ENCODE measurements at regions not wholly inside any gene's neighbourhood (a gene's known extent, or its start where the extent isn't known, plus 50 kb on each side); places are given as distances from the start of the nearest gene placed in this dataset.
"Not testable (repeated sequence)": the region's sequence is repeated elsewhere in the genome, so short reads cannot be mapped to it uniquely, and the experiment has no call there.

DNA sequence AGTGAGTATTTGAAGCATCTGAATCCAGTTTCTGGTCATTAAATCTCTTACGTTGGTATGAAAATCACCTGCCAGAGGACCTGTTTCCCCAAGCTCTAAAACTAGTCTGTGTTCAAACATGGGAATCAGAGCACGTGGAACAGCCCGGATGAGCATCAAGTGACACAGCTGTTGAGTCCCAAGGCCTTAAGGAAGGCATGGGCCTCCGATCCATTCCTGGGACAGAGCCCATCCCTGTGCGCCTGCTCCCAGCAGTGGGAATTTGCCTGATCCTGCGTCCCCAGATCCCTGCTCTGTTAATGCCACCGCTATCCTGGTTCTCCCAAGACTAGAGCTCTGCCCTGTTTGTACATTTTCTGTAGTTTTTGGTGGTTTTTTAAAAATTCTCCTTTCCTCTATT, 68.4 kb upstream of the FBXO28 start:
- CTCF ChIA-PET: interaction anchor here (0.6 kb wide), 1 partner anchor 135 kb away, joined by 3 read pairs; no protein-coding TSS in a partner anchor
- POLR2A ChIA-PET: no interaction called here
- DNase-seq (ENCODE audit: low read depth, low spot score): no peak

DNA sequence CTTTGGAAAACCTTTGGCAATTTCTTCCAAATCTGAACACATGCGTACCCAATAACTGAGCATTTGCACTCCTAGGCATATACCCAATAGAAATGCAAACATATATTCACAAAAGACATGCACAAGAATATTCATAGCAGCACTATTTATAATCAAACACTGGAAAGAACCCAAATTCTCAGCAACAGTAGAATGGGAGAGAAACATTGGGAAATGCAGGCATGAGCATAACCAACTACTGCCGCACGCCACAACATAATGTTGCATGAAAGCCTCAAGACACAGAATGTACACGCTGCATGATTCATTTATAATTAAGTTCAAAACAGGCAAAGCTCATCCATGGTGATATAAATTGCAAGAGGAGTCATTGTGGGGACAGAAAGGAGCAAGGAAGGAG, 69.5 kb upstream of the FBXO28 start:
- ChIA-PET CTCF (interaction anchor here (0.6 kb wide), 1 partner anchor 70 kb away, joined by 4 read pairs; the partner anchor contains the start of gene FBXO28), POLR2A (no interaction called here)
- TF ChIP-seq, protein P1, sequence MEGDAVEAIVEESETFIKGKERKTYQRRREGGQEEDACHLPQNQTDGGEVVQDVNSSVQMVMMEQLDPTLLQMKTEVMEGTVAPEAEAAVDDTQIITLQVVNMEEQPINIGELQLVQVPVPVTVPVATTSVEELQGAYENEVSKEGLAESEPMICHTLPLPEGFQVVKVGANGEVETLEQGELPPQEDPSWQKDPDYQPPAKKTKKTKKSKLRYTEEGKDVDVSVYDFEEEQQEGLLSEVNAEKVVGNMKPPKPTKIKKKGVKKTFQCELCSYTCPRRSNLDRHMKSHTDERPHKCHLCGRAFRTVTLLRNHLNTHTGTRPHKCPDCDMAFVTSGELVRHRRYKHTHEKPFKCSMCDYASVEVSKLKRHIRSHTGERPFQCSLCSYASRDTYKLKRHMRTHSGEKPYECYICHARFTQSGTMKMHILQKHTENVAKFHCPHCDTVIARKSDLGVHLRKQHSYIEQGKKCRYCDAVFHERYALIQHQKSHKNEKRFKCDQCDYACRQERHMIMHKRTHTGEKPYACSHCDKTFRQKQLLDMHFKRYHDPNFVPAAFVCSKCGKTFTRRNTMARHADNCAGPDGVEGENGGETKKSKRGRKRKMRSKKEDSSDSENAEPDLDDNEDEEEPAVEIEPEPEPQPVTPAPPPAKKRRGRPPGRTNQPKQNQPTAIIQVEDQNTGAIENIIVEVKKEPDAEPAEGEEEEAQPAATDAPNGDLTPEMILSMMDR (IDR thresholded peaks at IDR 0.05; ENCODE audit: low read depth, low read length): no peak
- no peaks in the 10 kb centered on the region for H3K27me3 ChIP-seq (ENCODE audit: control insufficient read depth, insufficient read depth, low read length)
- H3K27ac ChIP-seq (ENCODE audit: low read depth, low read length): no peak overlapping the region
- no peak overlapping the region for H3K4me3 ChIP-seq (ENCODE audit: low read depth, low read length)
- no peaks in the 10 kb centered on the region; the same call in 1 of the 2 replicates for H3K9me3 ChIP-seq (ENCODE audit: control insufficient read depth, insufficient read depth, low read length)
- no peak for DNase-seq (ENCODE audit: low read depth, low spot score)

More for the DNA sequence above, 68.4 kb upstream of the FBXO28 start:
- Histone ChIP-seq H3K4me3 (ENCODE audit: low read depth, low read length) (no peak overlapping the region), H3K9me3 (ENCODE audit: control insufficient read depth, insufficient read depth, low read length) (no peaks in the 10 kb centered on the region; the same call in 1 of the 2 replicates), H3K27me3 (ENCODE audit: control insufficient read depth, insufficient read depth, low read length) (no peaks in the 10 kb centered on the region), H3K27ac (ENCODE audit: low read depth, low read length) (no peak overlapping the region)
- TF ChIP-seq, protein P1 (IDR thresholded peaks at IDR 0.05; ENCODE audit: low read depth, low read length): no peak

DNA sequence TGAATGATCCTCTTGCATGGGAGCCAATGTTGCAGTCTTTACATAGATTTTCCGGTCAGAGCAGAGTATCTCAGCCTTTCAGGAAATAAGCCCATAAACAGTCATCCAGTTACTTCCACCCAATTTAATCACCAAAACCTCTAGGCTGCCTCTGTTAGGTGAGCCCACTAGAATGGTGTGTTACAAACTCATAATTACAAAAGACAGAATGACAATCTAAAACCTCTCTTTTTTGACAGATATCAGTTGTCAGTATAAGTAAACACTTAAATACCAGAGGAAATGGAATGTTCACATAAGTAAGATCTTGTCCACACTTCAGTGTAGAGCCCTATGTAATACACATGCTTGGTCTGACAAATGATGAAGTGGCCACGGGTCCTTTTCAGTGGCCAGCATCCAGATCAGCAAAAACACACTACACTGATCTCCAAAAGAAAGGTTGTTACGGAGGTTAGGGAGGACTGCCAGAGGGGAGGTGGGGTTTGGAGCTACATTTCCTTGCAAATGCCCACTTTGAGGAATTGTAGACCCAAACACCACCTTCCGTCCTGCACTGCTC, 71.3 kb upstream of the FBXO28 start:
- TF ChIP-seq, protein P1 (IDR thresholded peaks at IDR 0.05; ENCODE audit: low read depth, low read length): no peak
- Histone ChIP-seq H3K4me3 (ENCODE audit: low read depth, low read length) (no peak overlapping the region), H3K27me3 (ENCODE audit: control insufficient read depth, insufficient read depth, low read length) (no peaks in the 10 kb centered on the region), H3K9me3 (ENCODE audit: control insufficient read depth, insufficient read depth, low read length) (no peaks in the 10 kb centered on the region; the same call in 1 of the 2 replicates), H3K27ac (ENCODE audit: low read depth, low read length) (no peak overlapping the region)
- ChIA-PET CTCF (interaction anchor here (1.8 kb wide), 1 partner anchor 8 kb away, joined by 12 read pairs; no protein-coding TSS in a partner anchor), POLR2A (no interaction called here)
- no peak for DNase-seq (ENCODE audit: low read depth, low spot score)

DNA sequence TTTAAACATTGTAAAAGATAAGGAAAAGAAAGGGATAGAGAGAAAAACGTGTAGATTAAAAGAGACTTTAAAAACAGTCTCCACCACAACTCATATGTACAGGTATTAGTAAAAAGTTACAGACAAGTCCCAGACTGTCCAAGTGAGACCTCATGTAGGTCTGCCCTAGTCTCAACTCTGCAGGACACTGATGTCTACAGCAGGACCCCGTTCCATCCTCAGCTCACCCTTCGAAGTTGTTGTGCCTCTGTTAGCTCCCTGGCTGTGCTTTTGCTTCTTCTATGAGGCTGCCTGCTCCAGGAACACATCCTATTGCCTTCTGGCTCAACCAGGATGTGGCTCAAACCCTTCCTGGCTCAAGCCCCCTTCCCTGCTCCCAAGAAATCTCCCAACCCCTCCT, 72.9 kb upstream of the FBXO28 start:
- TF ChIP-seq, protein P1 (IDR thresholded peaks at IDR 0.05; ENCODE audit: low read depth, low read length): no peak
- DNase-seq (ENCODE audit: low read depth, low spot score): no peak
- CTCF ChIA-PET: interaction anchor here (1.8 kb wide), 1 partner anchor 10 kb away, joined by 12 read pairs; no protein-coding TSS in a partner anchor
- no peaks in the 10 kb centered on the region; the same call in 1 of the 2 replicates for H3K9me3 ChIP-seq (ENCODE audit: control insufficient read depth, insufficient read depth, low read length)
- H3K4me3 ChIP-seq (ENCODE audit: low read depth, low read length): no peak overlapping the region
- no peaks in the 10 kb centered on the region for H3K27me3 ChIP-seq (ENCODE audit: control insufficient read depth, insufficient read depth, low read length)
- H3K27ac ChIP-seq (ENCODE audit: low read depth, low read length): no peak overlapping the region
- POLR2A ChIA-PET: no interaction called here

DNA sequence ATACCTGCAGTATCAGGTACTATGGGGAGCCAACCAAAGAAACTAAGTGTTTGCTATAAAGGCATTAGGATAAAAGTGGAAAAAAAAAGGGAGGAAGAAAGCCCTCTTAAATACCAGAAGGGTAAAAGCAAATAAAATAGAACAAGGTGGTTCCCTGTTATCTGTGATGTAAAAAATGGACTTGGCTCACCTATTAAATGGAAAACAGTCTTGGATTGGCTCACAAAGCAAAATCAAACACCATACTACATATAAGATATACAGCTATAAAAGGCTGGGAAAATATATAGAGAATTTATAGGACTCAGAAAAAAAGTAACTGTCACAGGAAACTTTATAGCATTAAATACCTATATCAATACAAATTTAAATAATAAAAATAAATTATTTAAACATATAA, 73.5 kb upstream of the FBXO28 start:
- POLR2A ChIA-PET; H3K4me3 ChIP-seq (ENCODE audit: low read depth, low read length); H3K9me3 ChIP-seq (ENCODE audit: control insufficient read depth, insufficient read depth, low read length); CTCF ChIA-PET; H3K27ac ChIP-seq (ENCODE audit: low read depth, low read length); H3K27me3 ChIP-seq (ENCODE audit: control insufficient read depth, insufficient read depth, low read length); DNase-seq (ENCODE audit: low read depth, low spot score): not testable (repeated sequence)

DNA sequence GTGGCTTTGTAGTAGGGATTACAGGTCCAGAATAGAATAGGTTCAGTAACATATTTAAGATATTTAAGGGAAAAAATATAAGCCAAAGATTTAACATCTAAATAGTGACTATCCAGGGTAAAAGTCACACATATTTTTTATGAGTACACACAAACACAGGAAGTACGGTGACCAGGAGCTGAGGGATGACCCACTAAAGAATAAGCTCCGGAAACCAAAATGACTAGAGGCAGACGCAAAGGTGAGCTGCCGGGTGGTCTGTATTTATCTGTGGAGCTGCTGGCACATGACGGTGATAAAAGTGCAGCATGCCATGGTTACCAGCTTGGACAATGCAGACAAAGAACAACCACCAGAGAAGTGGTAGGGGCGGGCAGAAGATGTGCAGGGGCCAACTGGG, 73.9 kb upstream of the FBXO28 start:
- H3K27me3 ChIP-seq (ENCODE audit: control insufficient read depth, insufficient read depth, low read length); H3K9me3 ChIP-seq (ENCODE audit: control insufficient read depth, insufficient read depth, low read length); CTCF ChIA-PET; POLR2A ChIA-PET; H3K27ac ChIP-seq (ENCODE audit: low read depth, low read length); H3K4me3 ChIP-seq (ENCODE audit: low read depth, low read length); DNase-seq (ENCODE audit: low read depth, low spot score): not testable (repeated sequence)

DNA sequence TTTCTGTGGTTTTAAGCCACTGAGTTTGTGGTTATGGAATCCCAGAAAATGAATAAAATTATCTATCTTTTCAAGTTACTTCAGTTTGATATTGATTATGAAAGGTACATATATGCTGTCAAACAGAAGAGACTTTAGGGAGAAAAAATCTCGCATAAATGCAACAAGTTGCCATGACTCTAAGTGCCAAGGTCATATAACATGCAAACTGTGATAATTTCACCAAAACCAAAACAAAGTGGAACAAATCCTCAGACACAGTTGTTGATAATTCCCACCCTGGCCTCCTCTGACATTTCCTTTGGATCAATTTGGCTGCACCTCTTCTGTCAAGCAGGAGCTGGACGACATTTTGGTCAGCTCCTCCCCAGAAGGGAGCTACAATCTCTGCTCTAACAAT, 75.1 kb upstream of the FBXO28 start:
- DNase-seq (ENCODE audit: low read depth, low spot score); H3K27ac ChIP-seq (ENCODE audit: low read depth, low read length); CTCF ChIA-PET; H3K27me3 ChIP-seq (ENCODE audit: control insufficient read depth, insufficient read depth, low read length); H3K4me3 ChIP-seq (ENCODE audit: low read depth, low read length); H3K9me3 ChIP-seq (ENCODE audit: control insufficient read depth, insufficient read depth, low read length); POLR2A ChIA-PET: not testable (repeated sequence)

DNA sequence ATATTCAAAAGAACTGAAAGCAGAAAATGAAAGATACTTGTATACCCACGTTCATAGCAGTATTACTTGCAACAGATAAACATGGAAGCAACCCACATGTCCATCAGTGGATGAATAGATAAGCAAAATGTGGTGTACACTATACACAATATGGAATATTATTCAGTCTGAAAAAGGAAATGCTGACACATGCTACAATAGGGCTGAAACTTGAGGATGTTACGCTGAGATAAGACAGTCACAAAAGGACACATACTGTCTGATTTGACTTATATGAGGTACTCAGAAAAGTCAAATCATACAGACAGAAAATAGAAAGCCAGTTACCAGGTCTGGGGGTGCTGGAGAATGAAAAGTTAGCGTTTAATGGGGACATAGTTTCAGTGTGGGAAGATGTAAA, 76.5 kb upstream of the FBXO28 start:
- H3K9me3 ChIP-seq (ENCODE audit: control insufficient read depth, insufficient read depth, low read length); POLR2A ChIA-PET; CTCF ChIA-PET: not testable (repeated sequence)

More for the DNA sequence above, 76.5 kb upstream of the FBXO28 start:
- H3K4me3 ChIP-seq (ENCODE audit: low read depth, low read length); H3K27me3 ChIP-seq (ENCODE audit: control insufficient read depth, insufficient read depth, low read length); H3K27ac ChIP-seq (ENCODE audit: low read depth, low read length); DNase-seq (ENCODE audit: low read depth, low spot score): not testable (repeated sequence)

All from AG04450 (cell line).